Neural progenitor cell (in vitro differentiated cells): ENCODE measurements at regions not wholly inside any gene's neighbourhood (a gene's known extent, or its start where the extent isn't known, plus 50 kb on each side); places are given as distances from the start of the nearest gene placed in this dataset.

Source experiments
- DNase-seq: peaks from one replicate; pipeline ENCODE4 v3.0.0-alpha.2; 2016; ENCODE audit warnings: low spot score
- H2AFZ ChIP-seq: fragments of 200-600 bp; sonication (generic); replicated peaks from 2 replicates; pipeline ENCODE4 v1.6.1; 2016; ENCODE audit warnings: antibody characterized with exemption
- H3F3A ChIP-seq: fragments of 200-600 bp; sonication (generic); 2 replicates; pipeline ENCODE4 v1.6.1; 2016; ENCODE audit warnings: antibody characterized with exemption, low read depth
- H3K27ac ChIP-seq: fragments of 200-600 bp; sonication (generic); 2 replicates; pipeline ENCODE4 v1.5.1; 2016; ENCODE audit warnings: mild to moderate bottlenecking
- H3K27me3 ChIP-seq: fragments of 200-600 bp; sonication (generic); 2 replicates; pipeline ENCODE4 v1.6.1; 2016; ENCODE audit warnings: mild to moderate bottlenecking, moderate library complexity
- H3K36me3 ChIP-seq: fragments of 200-600 bp; sonication (generic); 2 replicates; pipeline ENCODE4 v1.5.1; 2016
- H3K4me1 ChIP-seq: fragments of 200-600 bp; sonication (generic); 2 replicates; pipeline ENCODE4 v1.6.1; 2016; ENCODE audit warnings: mixed run types
- H3K4me2 ChIP-seq: fragments of 200-600 bp; sonication (generic); 2 replicates; pipeline ENCODE4 v1.6.1; 2016
- H3K4me3 ChIP-seq: fragments of 200-600 bp; sonication (generic); 2 replicates; pipeline ENCODE4 v1.5.1; 2016
- H3K79me2 ChIP-seq: fragments of 200-600 bp; sonication (generic); 2 replicates; pipeline ENCODE4 v1.6.1; 2016; ENCODE audit warnings: low read depth
- H3K9ac ChIP-seq: fragments of 200-600 bp; sonication (generic); 2 replicates; pipeline ENCODE4 v1.6.1; 2016
- H3K9me3 ChIP-seq: fragments of 200-600 bp; sonication (generic); 2 replicates; pipeline ENCODE4 v1.5.1; 2016; ENCODE audit warnings: low read depth
- H4K20me1 ChIP-seq: fragments of 200-600 bp; sonication (generic); 2 replicates; pipeline ENCODE4 v1.6.1; 2016; ENCODE audit warnings: low read depth
- H3K27ac Mint-ChIP-seq: 3 replicates; pipeline ENCODE4 v1.8.0; 2021; ENCODE audit warnings: mixed read lengths
- H3K27me3 Mint-ChIP-seq: 2 replicates; pipeline ENCODE4 v1.8.0; 2022; ENCODE audit warnings: low read depth, mild to moderate bottlenecking, inconsistent platforms, moderate library complexity, mixed read lengths; ENCODE audit not compliant: insufficient read depth
- H3K36me3 Mint-ChIP-seq: 3 replicates; pipeline ENCODE4 v1.8.0; 2021; ENCODE audit warnings: mixed read lengths
- H3K4me1 Mint-ChIP-seq: 3 replicates; pipeline ENCODE4 v1.8.0; 2021; ENCODE audit warnings: mixed read lengths
- H3K4me3 Mint-ChIP-seq: 3 replicates; pipeline ENCODE4 v1.8.0; 2021; ENCODE audit warnings: mild to moderate bottlenecking, moderate library complexity, mixed read lengths
- H3K9me3 Mint-ChIP-seq: 3 replicates; pipeline ENCODE4 v1.8.0; 2020; ENCODE audit warnings: mixed read lengths
- EZH2 ChIP-seq: fragments of 200-600 bp; sonication (generic); IDR thresholded peaks from 2 replicates; pipeline ENCODE4 v1.6.1; 2017; ENCODE audit warnings: antibody characterized with exemption, mild to moderate bottlenecking, moderate library complexity
- EZH2phosphoT487 ChIP-seq: fragments of 200-600 bp; sonication (generic); IDR thresholded peaks from 2 replicates; pipeline ENCODE4 v1.6.1; 2017; ENCODE audit warnings: antibody characterized with exemption
- TF ChIP-seq, protein P1 (sequence below): fragments of 200-600 bp; sonication (generic); IDR thresholded peaks from 2 replicates; pipeline ENCODE4 v1.5.1; 2017; ENCODE audit warnings: antibody characterized with exemption, mild to moderate bottlenecking

DNA sequence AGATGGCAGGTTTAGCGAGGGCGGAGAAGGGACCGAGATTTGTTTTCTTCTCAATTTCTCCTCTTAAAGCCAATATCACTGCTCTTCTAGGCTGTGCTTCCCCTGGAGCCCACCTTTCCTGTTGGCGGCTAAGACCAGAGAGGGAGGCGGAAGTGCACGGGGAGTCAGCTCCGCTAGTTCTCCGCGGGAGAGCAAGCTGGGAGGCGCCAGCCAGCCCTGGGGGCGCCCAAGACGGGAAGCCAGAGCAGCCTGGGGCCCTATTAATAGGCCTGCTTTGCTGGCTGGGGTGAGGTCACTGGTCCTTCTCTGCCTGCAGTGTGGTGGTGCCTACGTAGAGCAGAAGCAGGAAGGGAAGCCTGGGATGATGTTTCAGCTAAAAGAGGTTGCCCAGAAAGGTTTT, 61.6 kb downstream of the LSM5 start:
- TF ChIP-seq EZH2phosphoT487 (no peak), EZH2 (no peak)
- no peak overlapping the region for H2AFZ ChIP-seq
- H4K20me1 ChIP-seq = peaks cover 27% of the 10 kb centered on the region
- Mint-ChIP-seq H3K27me3 (peaks cover 40% of the 10 kb centered on the region), H3K9me3 (peaks cover 3% of the 10 kb centered on the region), H3K36me3 (no peaks in the 10 kb centered on the region), H3K4me3 (peak overlapping the region; percentile 70), H3K27ac (no peak overlapping the region), H3K4me1 (peaks cover 3% of the 10 kb centered on the region)
- DNase-seq = no peak
- no peak overlapping the region for H3K27ac ChIP-seq
- peaks cover 77% of the 10 kb centered on the region for H3K27me3 ChIP-seq
- H3F3A ChIP-seq = no peaks in the 10 kb centered on the region
- H3K9ac ChIP-seq = no peak overlapping the region
- no peaks in the 10 kb centered on the region for H3K36me3 ChIP-seq
- H3K4me2 ChIP-seq = peak overlapping the region; percentile 78
- H3K4me1 ChIP-seq = peaks cover 9% of the 10 kb centered on the region
- H3K79me2 ChIP-seq = no peaks in the 10 kb centered on the region
- peak overlapping the region; percentile 48 for H3K4me3 ChIP-seq
- no peaks in the 10 kb centered on the region for H3K9me3 ChIP-seq

DNA sequence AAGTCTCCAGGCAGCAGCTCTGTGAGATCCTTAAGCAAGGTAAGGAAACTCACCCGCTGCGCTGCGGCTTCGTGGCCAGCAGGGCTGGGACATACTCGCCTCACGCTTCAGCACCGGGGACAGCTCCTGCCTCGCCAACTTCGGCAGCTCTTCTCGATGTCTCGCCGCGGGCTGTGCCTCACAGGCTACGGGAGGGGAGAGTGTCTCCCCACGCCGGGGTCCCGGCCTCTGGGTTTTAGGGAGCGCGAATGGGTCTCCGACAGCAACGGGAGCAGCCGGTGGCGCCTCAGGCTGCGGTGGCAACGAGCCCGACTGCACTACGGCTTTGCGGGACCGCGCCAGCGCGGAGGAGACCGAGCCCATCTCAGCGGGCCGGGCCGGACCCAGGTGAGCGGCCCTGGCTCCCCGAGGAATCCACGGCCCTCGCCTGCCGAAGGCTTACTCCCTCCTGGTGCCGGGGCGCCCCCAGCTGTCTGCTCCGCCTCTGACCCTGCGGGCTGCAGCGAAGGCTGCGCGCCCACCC, 62.4 kb downstream of the LSM5 start:
- Histone ChIP-seq H3K36me3 (no peaks in the 10 kb centered on the region), H3K27me3 (peaks cover 83% of the 10 kb centered on the region), H3K4me1 (peaks cover 9% of the 10 kb centered on the region), H3K9me3 (no peaks in the 10 kb centered on the region), H3K4me3 (peak overlapping the region; percentile 48), H3K79me2 (no peaks in the 10 kb centered on the region), H3K27ac (no peak overlapping the region), H3F3A (no peaks in the 10 kb centered on the region), H4K20me1 (peaks cover 27% of the 10 kb centered on the region), H3K4me2 (peak overlapping the region; percentile 78), H3K9ac (no peak overlapping the region), H2AFZ (no peak overlapping the region)
- no peak overlapping the region for H3K27ac Mint-ChIP-seq
- peak; percentile 98 for DNase-seq
- H3K36me3 Mint-ChIP-seq = no peaks in the 10 kb centered on the region
- peaks cover 3% of the 10 kb centered on the region for H3K4me1 Mint-ChIP-seq
- peaks cover 3% of the 10 kb centered on the region for H3K9me3 Mint-ChIP-seq
- TF ChIP-seq EZH2 (peak; percentile 81), EZH2phosphoT487 (peak; percentile 67)
- TF ChIP-seq, protein P1, sequence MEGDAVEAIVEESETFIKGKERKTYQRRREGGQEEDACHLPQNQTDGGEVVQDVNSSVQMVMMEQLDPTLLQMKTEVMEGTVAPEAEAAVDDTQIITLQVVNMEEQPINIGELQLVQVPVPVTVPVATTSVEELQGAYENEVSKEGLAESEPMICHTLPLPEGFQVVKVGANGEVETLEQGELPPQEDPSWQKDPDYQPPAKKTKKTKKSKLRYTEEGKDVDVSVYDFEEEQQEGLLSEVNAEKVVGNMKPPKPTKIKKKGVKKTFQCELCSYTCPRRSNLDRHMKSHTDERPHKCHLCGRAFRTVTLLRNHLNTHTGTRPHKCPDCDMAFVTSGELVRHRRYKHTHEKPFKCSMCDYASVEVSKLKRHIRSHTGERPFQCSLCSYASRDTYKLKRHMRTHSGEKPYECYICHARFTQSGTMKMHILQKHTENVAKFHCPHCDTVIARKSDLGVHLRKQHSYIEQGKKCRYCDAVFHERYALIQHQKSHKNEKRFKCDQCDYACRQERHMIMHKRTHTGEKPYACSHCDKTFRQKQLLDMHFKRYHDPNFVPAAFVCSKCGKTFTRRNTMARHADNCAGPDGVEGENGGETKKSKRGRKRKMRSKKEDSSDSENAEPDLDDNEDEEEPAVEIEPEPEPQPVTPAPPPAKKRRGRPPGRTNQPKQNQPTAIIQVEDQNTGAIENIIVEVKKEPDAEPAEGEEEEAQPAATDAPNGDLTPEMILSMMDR = peak; percentile 52
- peaks cover 43% of the 10 kb centered on the region for H3K27me3 Mint-ChIP-seq
- no peak overlapping the region for H3K4me3 Mint-ChIP-seq

DNA sequence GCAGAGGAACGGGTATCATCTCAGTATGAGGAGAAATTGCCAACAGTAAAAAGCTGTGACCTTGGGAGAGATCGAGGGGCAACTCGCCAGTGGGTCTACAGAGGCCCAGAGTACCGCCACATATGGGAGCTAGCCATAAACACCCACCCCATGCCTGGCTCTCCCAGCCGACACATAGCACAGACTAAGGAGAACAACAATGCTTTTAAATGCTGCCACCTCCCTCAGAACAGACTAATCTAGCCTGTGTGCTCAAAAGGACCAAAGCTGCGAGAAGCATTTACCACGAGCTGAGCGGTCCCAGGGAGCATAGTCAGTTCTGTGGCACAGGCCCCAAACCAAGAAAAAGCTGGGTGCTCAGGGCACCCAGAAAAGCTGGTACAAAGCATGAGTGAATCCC, 73.3 kb downstream of the LSM5 start:
- Mint-ChIP-seq H3K4me3 (no peak overlapping the region), H3K36me3 (no peaks in the 10 kb centered on the region), H3K4me1 (no peaks in the 10 kb centered on the region), H3K27me3 (no peaks in the 10 kb centered on the region), H3K27ac (no peak overlapping the region), H3K9me3 (no peaks in the 10 kb centered on the region)
- H3K27ac ChIP-seq = no peak overlapping the region
- DNase-seq = no peak
- H3K27me3 ChIP-seq = no peaks in the 10 kb centered on the region
- H3K4me2 ChIP-seq = no peak overlapping the region
- H2AFZ ChIP-seq = no peak overlapping the region
- H3K36me3 ChIP-seq = no peaks in the 10 kb centered on the region
- H3K4me1 ChIP-seq = peaks cover 4% of the 10 kb centered on the region
- H3K79me2 ChIP-seq = no peaks in the 10 kb centered on the region
- no peaks in the 10 kb centered on the region for H3F3A ChIP-seq
- H4K20me1 ChIP-seq = no peaks in the 10 kb centered on the region
- TF ChIP-seq EZH2 = no peak
- no peak for TF ChIP-seq EZH2phosphoT487
- TF ChIP-seq, protein P1 = no peak
- no peak overlapping the region for H3K4me3 ChIP-seq
- no peaks in the 10 kb centered on the region for H3K9me3 ChIP-seq
- H3K9ac ChIP-seq = no peak overlapping the region

DNA sequence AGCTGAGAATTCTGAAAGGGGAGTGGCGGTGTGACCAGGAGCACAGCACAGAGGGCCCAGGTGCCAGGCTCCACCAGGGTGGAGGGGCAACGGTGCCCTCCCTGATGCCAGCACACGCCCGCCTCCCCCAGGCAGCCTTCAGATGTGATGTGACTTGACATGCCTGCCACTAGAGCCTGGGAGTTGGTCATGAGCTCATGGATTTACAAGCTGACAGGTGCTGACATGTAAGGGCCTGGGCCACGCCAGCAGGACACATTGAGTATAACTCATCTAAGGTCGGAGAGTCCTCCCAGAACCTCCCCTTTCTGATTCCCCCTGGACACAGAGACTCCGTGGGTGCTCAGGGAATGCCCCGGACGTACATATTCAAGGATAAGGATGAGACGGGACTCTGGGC, 74.2 kb downstream of the LSM5 start:
- Mint-ChIP-seq H3K27ac (no peak overlapping the region), H3K36me3 (no peaks in the 10 kb centered on the region), H3K27me3 (no peaks in the 10 kb centered on the region), H3K9me3 (no peaks in the 10 kb centered on the region), H3K4me1 (no peaks in the 10 kb centered on the region), H3K4me3 (no peak overlapping the region)
- H3K79me2 ChIP-seq = no peaks in the 10 kb centered on the region
- no peak for DNase-seq
- no peak overlapping the region for H3K4me3 ChIP-seq
- H3K9me3 ChIP-seq = no peaks in the 10 kb centered on the region
- TF ChIP-seq, protein P1 = no peak
- TF ChIP-seq EZH2 (no peak), EZH2phosphoT487 (no peak)
- peaks cover 4% of the 10 kb centered on the region for H3K4me1 ChIP-seq
- H3F3A ChIP-seq = no peaks in the 10 kb centered on the region
- no peak overlapping the region for H2AFZ ChIP-seq
- no peaks in the 10 kb centered on the region for H3K27me3 ChIP-seq
- H4K20me1 ChIP-seq = no peaks in the 10 kb centered on the region
- no peak overlapping the region for H3K9ac ChIP-seq
- H3K27ac ChIP-seq = no peak overlapping the region
- H3K36me3 ChIP-seq = no peaks in the 10 kb centered on the region
- H3K4me2 ChIP-seq = peak overlapping the region; percentile 22
